HL-60 (cell line): ENCODE measurements at regions not wholly inside any gene's neighbourhood (a gene's known extent, or its start where the extent isn't known, plus 50 kb on each side); places are given as distances from the start of the nearest gene placed in this dataset.

Source experiments
- DNase-seq, 2 experiments: peaks; one replicate each; pipeline ENCODE4 v3.0.0-alpha.2; 2010 to 2020; ENCODE audit warnings: low read depth in 1 of 2, low spot score in 1 of 2
- H3K27ac ChIP-seq: fragments of 250-450 bp; sonication (Bioruptor Pico); replicated peaks from 2 replicates; pipeline ENCODE4 v1.5.1; 2020; ENCODE audit warnings: mild to moderate bottlenecking, moderate library complexity
- H3K27me3 ChIP-seq: fragments of 250-450 bp; sonication (Bioruptor Pico); 2 replicates; pipeline ENCODE4 v1.5.1; 2021; ENCODE audit warnings: mild to moderate bottlenecking, moderate library complexity; ENCODE audit not compliant: insufficient read depth, poor library complexity, severe bottlenecking
- H3K4me3 ChIP-seq: replicated peaks from 2 replicates; pipeline ENCODE4 v1.5.1; 2011; ENCODE audit warnings: mild to moderate bottlenecking, control low read depth, low read length; ENCODE audit not compliant: insufficient read depth
- GABPA ChIP-seq: IDR thresholded peaks from 2 replicates; pipeline ENCODE4 v1.6.1; 2012; ENCODE audit warnings: low read depth
- POLR2AphosphoS5 ChIP-seq: IDR thresholded peaks from 2 replicates; pipeline ENCODE4 v1.6.1; 2012; ENCODE audit warnings: low read depth
- REST ChIP-seq: IDR thresholded peaks from 2 replicates; pipeline ENCODE4 v1.6.1; 2012; ENCODE audit warnings: low read depth; ENCODE audit not compliant: insufficient replicate concordance
- SPI1 ChIP-seq: IDR thresholded peaks from 2 replicates; pipeline ENCODE4 v1.6.1; 2012; ENCODE audit warnings: low read depth, mild to moderate bottlenecking, borderline replicate concordance
- TF ChIP-seq, protein P1 (sequence below): IDR thresholded peaks from one replicate; pipeline ENCODE4 v1.5.1; 2011; ENCODE audit warnings: low read length, control low read depth, inconsistent platforms; ENCODE audit not compliant: insufficient read depth

DNA sequence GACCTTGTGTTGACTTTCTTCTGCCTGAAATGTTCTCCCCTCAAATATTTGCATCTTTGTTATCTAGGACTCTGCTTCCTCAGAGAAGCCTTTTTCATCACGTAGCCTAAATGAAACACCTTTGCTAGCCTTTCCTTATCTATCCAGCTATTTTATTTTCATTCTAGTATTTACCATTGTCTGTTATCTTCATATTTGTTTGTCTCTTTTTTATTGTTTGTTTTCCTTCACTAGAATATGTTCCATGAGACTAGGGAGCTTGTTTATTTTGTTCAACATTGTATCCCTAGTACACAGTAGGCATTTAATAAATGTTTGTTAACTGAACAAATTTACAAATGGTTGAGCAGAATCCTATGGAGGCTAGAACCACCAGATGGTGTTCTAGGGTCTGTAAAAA is 178.0 kb downstream of the NPR3 start:
- Histone ChIP-seq H3K4me3 (no peak overlapping the region), H3K27ac (no peak overlapping the region), H3K27me3 (no peaks in the 10 kb centered on the region)
- TF ChIP-seq REST (no peak), POLR2AphosphoS5 (no peak), GABPA (no peak), SPI1 (no peak)
- TF ChIP-seq, protein P1, sequence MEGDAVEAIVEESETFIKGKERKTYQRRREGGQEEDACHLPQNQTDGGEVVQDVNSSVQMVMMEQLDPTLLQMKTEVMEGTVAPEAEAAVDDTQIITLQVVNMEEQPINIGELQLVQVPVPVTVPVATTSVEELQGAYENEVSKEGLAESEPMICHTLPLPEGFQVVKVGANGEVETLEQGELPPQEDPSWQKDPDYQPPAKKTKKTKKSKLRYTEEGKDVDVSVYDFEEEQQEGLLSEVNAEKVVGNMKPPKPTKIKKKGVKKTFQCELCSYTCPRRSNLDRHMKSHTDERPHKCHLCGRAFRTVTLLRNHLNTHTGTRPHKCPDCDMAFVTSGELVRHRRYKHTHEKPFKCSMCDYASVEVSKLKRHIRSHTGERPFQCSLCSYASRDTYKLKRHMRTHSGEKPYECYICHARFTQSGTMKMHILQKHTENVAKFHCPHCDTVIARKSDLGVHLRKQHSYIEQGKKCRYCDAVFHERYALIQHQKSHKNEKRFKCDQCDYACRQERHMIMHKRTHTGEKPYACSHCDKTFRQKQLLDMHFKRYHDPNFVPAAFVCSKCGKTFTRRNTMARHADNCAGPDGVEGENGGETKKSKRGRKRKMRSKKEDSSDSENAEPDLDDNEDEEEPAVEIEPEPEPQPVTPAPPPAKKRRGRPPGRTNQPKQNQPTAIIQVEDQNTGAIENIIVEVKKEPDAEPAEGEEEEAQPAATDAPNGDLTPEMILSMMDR = no peak
- DNase-seq = no peak

DNA sequence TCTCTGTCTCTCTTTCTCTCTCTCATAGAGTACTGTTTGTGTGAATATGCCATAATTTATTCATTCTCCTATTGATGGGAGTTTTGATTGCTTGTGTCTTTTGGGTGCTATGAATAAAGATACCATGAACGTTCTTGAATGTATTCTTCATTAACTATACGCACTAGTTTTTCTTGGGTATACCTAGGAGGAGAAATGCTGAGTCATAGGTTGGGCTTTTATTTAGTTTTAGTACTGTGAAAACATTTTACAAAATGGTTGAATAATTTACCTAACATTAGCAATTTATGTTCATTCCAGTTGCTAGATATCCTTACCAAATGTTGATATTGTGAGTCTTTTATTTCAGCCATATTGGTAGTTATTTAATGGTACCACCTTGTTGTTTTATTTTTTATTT is 192.5 kb downstream of the NPR3 start:
- no peak for DNase-seq
- H3K27ac ChIP-seq = no peak overlapping the region
- no peak overlapping the region for H3K4me3 ChIP-seq
- TF ChIP-seq GABPA (no peak), REST (no peak), SPI1 (no peak), POLR2AphosphoS5 (no peak)
- TF ChIP-seq, protein P1 = no peak
- H3K27me3 ChIP-seq = no peaks in the 10 kb centered on the region

DNA sequence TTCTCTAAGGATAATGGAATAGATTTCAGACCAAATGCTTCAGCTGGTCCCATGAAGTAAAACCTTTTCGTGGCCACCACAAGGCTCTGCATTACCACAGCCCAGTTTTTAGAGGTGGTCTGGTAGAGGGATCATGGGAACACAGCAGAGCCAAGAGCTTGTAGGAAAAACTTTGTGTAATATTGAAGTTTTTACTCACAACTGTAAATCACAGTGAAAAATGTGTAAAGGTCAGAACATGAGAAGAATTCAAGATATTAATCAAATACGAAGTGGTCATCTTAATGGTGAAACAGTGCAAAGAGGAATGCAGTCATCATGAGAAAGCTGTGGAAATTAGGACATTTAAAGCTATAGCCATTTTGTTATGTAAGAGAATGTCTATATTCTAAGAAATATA is 197.5 kb downstream of the NPR3 start:
- TF ChIP-seq GABPA = no peak
- TF ChIP-seq, protein P1 = no peak
- TF ChIP-seq POLR2AphosphoS5 = no peak
- H3K27me3 ChIP-seq = no peaks in the 10 kb centered on the region
- DNase-seq = no peak
- H3K4me3 ChIP-seq = no peak overlapping the region
- no peak overlapping the region for H3K27ac ChIP-seq

DNA sequence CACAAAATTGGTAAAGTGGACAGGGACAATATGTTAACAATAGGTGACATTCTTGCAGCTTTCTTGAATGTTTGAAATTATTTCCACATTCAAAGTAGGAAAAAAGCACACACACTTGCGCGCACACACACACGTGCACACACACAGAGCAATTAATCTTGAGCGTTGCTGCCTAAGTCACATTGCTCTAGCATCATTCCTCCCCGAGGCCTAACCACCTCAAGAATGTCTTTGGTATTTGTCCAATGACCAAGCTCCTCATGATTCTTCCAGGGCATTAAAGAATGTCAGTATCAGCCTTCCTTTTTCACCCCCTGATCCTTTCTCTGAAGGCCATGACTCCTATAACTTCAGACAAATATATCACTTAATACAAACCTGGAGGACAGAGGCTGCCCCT is 198.1 kb downstream of the NPR3 start:
- Histone ChIP-seq H3K27ac (no peak overlapping the region), H3K27me3 (no peaks in the 10 kb centered on the region), H3K4me3 (no peak overlapping the region)
- no peak for DNase-seq
- TF ChIP-seq REST (no peak), POLR2AphosphoS5 (no peak), SPI1 (no peak), GABPA (no peak)
- TF ChIP-seq, protein P1 = no peak
